HG03108 (cell line): ENCODE measurements at regions not wholly inside any gene's neighbourhood (a gene's known extent, or its start where the extent isn't known, plus 50 kb on each side); places are given as distances from the start of the nearest gene placed in this dataset.
"Not testable (repeated sequence)": the region's sequence is repeated elsewhere in the genome, so short reads cannot be mapped to it uniquely, and the experiment has no call there.

Experiments used
- ATAC-seq: cut with Tn5 transposase; IDR thresholded peaks from one replicate; pipeline ENCODE4 v1.9.1; 2021; ENCODE audit warnings: moderate library complexity; ENCODE audit not compliant: unreplicated experiment

DNA sequence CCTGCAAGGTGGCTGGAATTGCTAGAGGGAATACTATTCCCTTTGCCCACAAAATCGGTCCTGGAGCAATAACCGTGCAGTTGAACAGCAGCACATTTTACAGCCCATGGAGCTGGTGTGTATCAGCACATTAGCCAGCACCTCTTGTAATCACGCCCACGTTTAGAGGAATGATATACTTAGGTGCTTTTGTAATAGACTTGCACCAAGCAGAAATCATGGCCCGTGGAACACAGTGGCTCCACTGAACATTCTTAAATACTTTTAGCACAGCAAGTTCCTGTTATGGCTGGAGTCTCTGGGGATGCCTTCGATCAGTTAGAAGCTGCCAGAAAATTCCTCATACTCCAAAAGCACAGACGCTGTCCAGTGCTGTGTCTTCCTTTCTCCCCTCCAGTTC is 218.1 kb upstream of the FAM78B start:
- ATAC-seq, result no peak

- ATAC-seq, result no peak
Measured at GRCh38 chr1:166390366-166391033, 223.7 kb upstream of the FAM78B start.

GRCh38 chr1:166391279-166392066 is 224.7 kb upstream of the FAM78B start:
- no peak for ATAC-seq

DNA sequence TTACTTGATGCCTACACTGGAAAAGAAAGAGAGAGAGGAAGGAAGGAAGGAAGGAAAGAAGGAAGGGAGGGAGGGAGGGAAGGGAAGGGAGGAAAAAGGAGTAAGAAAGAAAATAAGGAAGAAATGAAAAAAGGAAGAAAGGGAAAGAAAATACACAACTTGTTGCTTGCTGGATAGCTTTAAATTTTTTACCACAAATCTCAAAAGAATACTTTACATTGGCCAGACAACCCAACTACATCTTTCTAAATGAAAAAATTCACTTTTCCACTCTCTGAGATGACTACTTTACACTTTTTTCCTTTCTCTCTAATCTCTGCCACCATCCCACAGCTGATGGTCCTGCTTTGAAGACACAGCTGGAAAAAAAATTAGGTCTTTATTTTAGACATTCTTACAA is 228.9 kb upstream of the FAM78B start:
- no peak for ATAC-seq

- ATAC-seq, result not testable (repeated sequence)
Measured at GRCh38 chr1:166409253-166410082, 242.7 kb upstream of the FAM78B start.

GRCh38 chr1:166410083-166410385 is 243.2 kb upstream of the FAM78B start:
- ATAC-seq, result no peak

GRCh38 chr1:166416831-166417230 is 250.0 kb upstream of the FAM78B start:
- ATAC-seq, result not testable (repeated sequence)

GRCh38 chr1:166418344-166418933 is 251.6 kb upstream of the FAM78B start:
- ATAC-seq, result no peak

DNA sequence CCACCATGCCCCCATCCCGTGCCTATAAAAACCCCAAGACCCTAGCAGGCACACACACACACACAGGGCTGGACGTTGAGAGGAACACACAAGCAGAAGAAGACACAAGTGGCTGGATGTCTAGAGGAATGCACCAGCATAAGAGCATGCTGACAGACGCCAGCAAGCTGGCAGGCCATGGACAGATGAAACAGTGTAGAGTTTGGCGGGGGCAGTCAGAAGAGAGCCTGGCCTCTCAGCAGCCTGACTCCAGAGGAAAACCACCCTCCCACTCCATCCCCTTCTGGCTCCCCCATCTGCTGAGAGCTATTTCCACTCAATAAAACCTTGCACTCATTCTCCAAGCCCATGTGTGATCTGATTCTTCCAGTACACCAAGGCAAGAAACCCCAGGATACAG is 255.8 kb upstream of the FAM78B start:
- not testable (repeated sequence) for ATAC-seq

GRCh38 chr1:166432655-166433054 is 265.9 kb upstream of the FAM78B start:
- ATAC-seq, result no peak

DNA sequence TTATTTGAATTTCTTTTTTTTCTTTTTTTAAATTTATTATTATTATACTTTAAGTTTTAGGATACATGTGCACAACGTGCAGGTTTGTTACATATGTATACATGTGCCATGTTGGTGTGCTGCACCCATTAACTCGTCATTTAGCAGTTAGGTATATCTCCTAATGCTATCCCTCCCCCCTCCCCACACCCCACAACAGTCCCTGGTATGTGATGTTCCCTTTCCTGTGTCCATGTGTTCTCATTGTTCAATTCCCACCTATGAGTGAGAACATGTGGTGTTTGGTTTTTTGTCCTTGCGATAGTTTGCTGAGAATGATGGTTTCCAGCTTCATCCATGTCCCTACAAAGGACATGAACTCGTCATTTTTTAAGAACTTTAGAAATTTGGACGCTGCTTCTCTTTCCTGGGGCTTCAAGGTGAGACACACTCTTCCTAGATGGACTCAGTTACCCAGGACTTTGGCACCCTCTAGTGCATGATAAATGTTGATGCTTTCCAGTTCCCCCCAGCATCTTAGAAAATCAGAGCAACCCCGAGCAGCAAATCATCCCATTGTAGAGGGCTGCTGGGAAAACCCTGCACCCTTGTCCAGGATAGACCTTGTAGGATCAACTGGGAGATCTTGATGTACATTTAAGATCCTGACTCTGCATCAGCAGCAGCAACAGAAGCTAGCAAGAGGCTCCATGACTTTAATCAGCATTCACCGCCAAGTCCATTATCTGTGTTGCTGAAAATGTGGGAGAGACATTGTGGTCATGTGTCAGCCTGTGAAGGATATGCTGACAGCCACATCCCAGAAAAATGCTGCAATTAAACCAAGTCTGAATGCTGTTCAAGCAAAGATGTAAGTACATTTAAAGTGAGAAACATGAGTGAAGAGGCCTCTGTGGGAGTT is 266.9 kb upstream of the FAM78B start:
- not testable (repeated sequence) for ATAC-seq

GRCh38 chr1:166457700-166458099 is 290.9 kb upstream of the FAM78B start:
- no peak for ATAC-seq

GRCh38 chr1:166464333-166464732 is 297.5 kb upstream of the FAM78B start:
- no peak for ATAC-seq

GRCh38 chr1:166470014-166470413 is 303.2 kb upstream of the FAM78B start:
- ATAC-seq, result no peak

DNA sequence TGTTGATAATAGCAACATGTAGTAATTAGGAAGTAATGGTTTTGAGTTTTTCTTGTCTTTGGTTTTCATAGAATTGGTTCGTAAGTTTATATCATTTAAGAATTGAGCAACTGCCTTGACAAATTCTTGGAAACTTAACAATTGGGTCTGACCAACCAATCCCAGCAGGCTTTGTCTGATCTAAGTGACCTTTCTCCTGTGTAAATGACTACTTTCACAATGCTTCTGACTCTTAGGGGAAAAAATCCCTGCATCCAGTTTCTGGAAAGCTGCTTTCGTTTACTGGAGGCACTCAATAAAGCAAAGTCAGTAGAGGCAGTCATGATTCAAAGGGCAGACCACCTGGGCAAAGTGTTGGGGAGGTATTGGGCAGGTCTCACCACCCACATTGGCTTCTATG is 303.6 kb upstream of the FAM78B start:
- ATAC-seq, result no peak

DNA sequence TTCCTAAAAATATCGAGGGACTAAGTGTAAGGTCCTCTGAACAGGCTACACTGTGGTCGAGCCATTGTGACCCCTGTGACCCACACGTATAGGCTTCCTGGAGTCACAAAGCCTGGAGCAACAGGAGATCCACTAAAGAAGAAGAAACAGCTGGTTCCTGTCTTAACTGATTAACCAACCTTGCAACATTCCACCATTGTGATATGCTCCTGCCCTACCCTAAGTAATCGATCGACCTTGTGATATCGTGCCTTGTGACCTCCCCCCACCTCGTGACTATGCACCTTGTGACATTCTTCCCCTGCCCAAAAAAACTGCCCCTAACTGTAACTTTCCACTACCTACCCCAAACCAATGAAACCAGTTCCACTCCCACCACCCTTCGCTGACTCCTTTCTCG is 304.6 kb upstream of the FAM78B start:
- ATAC-seq, result no peak

- no peak for ATAC-seq
Measured at GRCh38 chr1:166479052-166479631, 312.3 kb upstream of the FAM78B start.

DNA sequence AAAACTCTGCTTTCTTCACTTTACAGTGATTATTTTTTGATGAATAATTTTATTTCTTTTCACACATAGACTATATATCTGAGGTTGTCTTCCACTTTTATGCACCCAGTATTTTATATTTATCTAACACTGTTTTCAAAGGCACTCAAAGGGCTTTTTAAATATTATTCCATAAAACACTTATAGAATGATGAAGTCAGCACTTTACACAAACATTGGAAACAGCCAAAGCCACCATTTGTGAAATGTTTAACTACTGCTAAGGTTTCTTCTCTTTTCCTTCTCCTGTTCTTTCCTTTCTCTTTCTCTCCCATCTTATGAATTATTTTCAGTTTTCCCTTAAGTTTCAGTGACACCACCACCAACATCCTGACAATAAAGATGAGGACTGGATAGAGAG is 317.7 kb upstream of the FAM78B start:
- ATAC-seq, result no peak

DNA sequence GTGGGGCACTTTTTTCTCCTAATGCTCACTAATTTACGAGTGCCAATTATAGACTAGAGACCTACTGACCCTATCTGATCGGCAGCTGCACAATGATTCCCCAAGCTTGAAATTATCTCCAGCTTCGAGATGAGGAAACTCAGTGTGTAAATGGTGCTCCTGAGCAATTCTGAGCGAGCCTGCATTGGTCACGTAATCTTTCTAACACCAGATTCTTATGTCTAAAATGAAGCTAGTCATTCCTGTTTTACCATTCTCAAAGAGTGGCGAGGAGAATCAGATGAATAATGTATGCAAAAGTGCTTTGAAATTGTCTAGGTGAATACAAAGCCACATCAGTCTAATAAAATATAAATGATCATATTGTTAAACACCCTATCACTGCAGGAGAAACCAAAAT is 318.1 kb upstream of the FAM78B start:
- no peak for ATAC-seq

GRCh38 chr1:166485620-166486019 is 318.8 kb upstream of the FAM78B start:
- no peak for ATAC-seq
